PC-9 (cell line): ENCODE measurements at regions not wholly inside any gene's neighbourhood (a gene's known extent, or its start where the extent isn't known, plus 50 kb on each side); places are given as distances from the start of the nearest gene placed in this dataset.

Experiments
- BruUV-seq: library from RNA; stranded (reverse); fragments of 400-500 nt; replicated peaks from 2 replicates; lab custom pipeline; 2021; lab: Mats Ljungman, UMichigan
- CTCF ChIA-PET: fragments of 300-600 bp; sonication (Branson Sonifier 250); formaldehyde crosslinking; loops from one replicate; lab custom pipeline; 2022; ENCODE audit warnings: antibody characterized with exemption; lab: Charles Lee
- POLR2A ChIA-PET: fragments of 300-600 bp; sonication (Branson Sonifier 250); formaldehyde crosslinking; loops from one replicate; lab custom pipeline; 2022; ENCODE audit warnings: antibody characterized with exemption; ENCODE audit not compliant: unreplicated experiment; lab: Charles Lee
- DNase-seq, 2 experiments: peaks; one replicate each; pipeline versions ENCODE4 v3.0.0 to v3.0.0-alpha.2; 2015 to 2022; ENCODE audit warnings: mixed read lengths in 1 of 2
- H2AFZ ChIP-seq: fragments of 200-600 bp; sonication (generic); 2 replicates; pipeline ENCODE4 v1.8.1; 2017; ENCODE audit warnings: antibody characterized with exemption
- H3F3A ChIP-seq: fragments of 200-600 bp; sonication (generic); 2 replicates; pipeline ENCODE4 v1.8.1; 2017; ENCODE audit warnings: antibody characterized with exemption, mild to moderate bottlenecking, low read depth; ENCODE audit not compliant: insufficient read depth
- H3K27ac ChIP-seq: fragments of 200-600 bp; sonication (generic); 2 replicates; pipeline ENCODE4 v1.6.1; 2016; ENCODE audit warnings: mixed run types
- H3K27me3 ChIP-seq: fragments of 200-600 bp; sonication (generic); 2 replicates; pipeline ENCODE4 v1.6.1; 2016; ENCODE audit warnings: low read depth, mixed run types; ENCODE audit not compliant: insufficient read depth
- H3K36me3 ChIP-seq: fragments of 200-600 bp; sonication (generic); 2 replicates; pipeline ENCODE4 v1.6.1; 2016; ENCODE audit warnings: low read depth, mixed run types
- H3K4me1 ChIP-seq: fragments of 200-600 bp; sonication (generic); replicated peaks from 2 replicates; pipeline ENCODE4 v1.6.1; 2016; ENCODE audit warnings: mixed run types; ENCODE audit not compliant: insufficient read depth
- H3K4me2 ChIP-seq: fragments of 200-600 bp; sonication (generic); 2 replicates; pipeline ENCODE4 v1.6.1; 2017; ENCODE audit warnings: mixed run types
- H3K4me3 ChIP-seq: fragments of 200-600 bp; sonication (generic); 2 replicates; pipeline ENCODE4 v1.6.1; 2016; ENCODE audit warnings: mixed run types
- H3K79me2 ChIP-seq: fragments of 200-600 bp; sonication (generic); 2 replicates; pipeline ENCODE4 v1.6.1; 2017; ENCODE audit warnings: low read depth, mixed run types
- H3K9me2 ChIP-seq: fragments of 200-600 bp; sonication (generic); 2 replicates; pipeline ENCODE4 v1.8.1; 2017; ENCODE audit warnings: mild to moderate bottlenecking; ENCODE audit not compliant: insufficient read depth
- H3K9me3 ChIP-seq: fragments of 200-600 bp; sonication (generic); 2 replicates; pipeline ENCODE4 v1.8.1; 2016; ENCODE audit warnings: low read depth; ENCODE audit not compliant: insufficient read depth
- H4K20me1 ChIP-seq: fragments of 200-600 bp; sonication (generic); 2 replicates; pipeline ENCODE4 v1.8.1; 2017; ENCODE audit not compliant: insufficient read depth
- EZH2 ChIP-seq: fragments of 200-600 bp; sonication (generic); IDR thresholded peaks from 2 replicates; pipeline ENCODE4 v1.8.0; 2017; ENCODE audit warnings: antibody characterized with exemption, low read depth
- intact Hi-C: fragments of 100-400 bp; cut with micrococcal nuclease; formaldehyde crosslinking; loops from one replicate; pipeline ENCODE4 v1.10.0; 2022; ENCODE audit not compliant: unreplicated experiment
- TF ChIP-seq, protein P1 (sequence below): fragments of 200-600 bp; sonication (generic); conservative IDR thresholded peaks from 2 replicates; pipeline ENCODE4 v1.6.1; 2017; ENCODE audit warnings: mixed run types, antibody characterized with exemption, mild to moderate bottlenecking, moderate library complexity

DNA sequence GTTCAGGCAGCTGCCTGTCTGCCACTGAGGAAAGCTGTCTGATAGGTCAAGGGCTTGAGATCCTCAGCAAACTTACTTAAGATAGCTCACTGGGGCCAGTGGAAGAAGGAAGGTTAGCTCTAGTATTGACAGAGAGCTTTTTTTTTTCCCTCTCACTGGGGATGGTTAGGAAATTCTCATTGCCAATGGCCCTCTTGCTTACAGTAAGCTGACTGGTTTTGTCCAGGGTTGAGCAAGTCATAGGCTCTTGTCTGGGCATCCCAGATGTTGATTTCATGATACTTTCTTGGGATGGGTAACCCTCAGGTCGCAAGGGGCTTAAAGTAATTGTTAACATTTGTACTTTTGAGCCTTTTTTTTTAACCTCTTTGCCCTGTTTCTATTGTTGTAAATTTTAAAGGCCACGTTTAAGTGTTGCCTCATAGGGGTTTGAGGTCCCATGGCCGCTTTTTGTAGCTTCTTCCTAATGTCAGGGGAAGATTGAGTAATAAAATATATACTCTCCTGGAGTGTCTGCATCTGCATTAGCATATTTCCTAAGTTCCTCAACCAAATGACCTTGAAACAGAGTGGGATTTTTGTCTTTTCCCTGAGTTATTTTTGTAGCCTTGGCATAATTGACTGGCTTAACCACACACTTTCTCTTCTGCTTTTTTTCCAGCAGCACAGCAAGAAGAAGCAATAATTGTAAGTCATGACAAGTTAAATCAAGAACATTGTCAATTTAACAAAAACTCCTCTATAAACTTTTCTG is 716.0 kb downstream of the LRFN5 start:
- POLR2A ChIA-PET = no interaction called here
- H3K9me3 ChIP-seq = no peaks in the 10 kb centered on the region

DNA sequence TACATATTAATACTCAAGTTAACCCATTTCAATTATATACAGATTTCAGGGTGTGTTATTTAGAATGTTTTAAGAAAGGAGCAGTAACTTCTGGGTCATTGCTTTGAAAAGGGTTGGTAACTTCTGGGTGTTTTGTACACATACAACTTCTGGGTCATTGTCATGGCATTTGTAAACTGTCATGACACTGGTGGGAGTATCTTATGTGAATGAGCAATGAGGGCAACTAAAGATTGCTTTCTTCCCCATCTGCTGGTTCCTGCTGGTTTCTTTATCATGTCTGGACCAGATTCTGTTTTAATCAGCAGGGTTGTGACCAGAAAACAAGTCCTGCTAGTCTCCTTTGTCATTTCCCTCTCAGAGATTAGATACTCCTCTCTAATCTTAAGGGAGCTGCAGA is 713.3 kb downstream of the LRFN5 start:
- intact Hi-C loops = no loop called here
- no peak for DNase-seq
- BruUV-seq = no TSS peak
- no peak for TF ChIP-seq EZH2
- TF ChIP-seq, protein P1, sequence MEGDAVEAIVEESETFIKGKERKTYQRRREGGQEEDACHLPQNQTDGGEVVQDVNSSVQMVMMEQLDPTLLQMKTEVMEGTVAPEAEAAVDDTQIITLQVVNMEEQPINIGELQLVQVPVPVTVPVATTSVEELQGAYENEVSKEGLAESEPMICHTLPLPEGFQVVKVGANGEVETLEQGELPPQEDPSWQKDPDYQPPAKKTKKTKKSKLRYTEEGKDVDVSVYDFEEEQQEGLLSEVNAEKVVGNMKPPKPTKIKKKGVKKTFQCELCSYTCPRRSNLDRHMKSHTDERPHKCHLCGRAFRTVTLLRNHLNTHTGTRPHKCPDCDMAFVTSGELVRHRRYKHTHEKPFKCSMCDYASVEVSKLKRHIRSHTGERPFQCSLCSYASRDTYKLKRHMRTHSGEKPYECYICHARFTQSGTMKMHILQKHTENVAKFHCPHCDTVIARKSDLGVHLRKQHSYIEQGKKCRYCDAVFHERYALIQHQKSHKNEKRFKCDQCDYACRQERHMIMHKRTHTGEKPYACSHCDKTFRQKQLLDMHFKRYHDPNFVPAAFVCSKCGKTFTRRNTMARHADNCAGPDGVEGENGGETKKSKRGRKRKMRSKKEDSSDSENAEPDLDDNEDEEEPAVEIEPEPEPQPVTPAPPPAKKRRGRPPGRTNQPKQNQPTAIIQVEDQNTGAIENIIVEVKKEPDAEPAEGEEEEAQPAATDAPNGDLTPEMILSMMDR = no peak
- Histone ChIP-seq H2AFZ (no peak overlapping the region), H3K27ac (no peak overlapping the region), H3K4me3 (no peak overlapping the region), H3K4me1 (no peaks in the 10 kb centered on the region), H3K27me3 (no peaks in the 10 kb centered on the region), H3K4me2 (no peak overlapping the region), H3K79me2 (no peaks in the 10 kb centered on the region), H3K36me3 (no peaks in the 10 kb centered on the region), H3F3A (no peaks in the 10 kb centered on the region), H3K9me2 (no peaks in the 10 kb centered on the region), H4K20me1 (no peaks in the 10 kb centered on the region), H3K9me3 (no peaks in the 10 kb centered on the region)
- ChIA-PET CTCF (no interaction called here), POLR2A (no interaction called here)

More for the DNA sequence above, 716.0 kb downstream of the LRFN5 start:
- Histone ChIP-seq H3F3A (no peaks in the 10 kb centered on the region), H3K36me3 (no peaks in the 10 kb centered on the region), H3K4me2 (no peak overlapping the region), H3K9me2 (no peaks in the 10 kb centered on the region), H2AFZ (no peak overlapping the region), H3K4me1 (no peaks in the 10 kb centered on the region), H3K27me3 (no peaks in the 10 kb centered on the region), H4K20me1 (no peaks in the 10 kb centered on the region), H3K4me3 (no peak overlapping the region), H3K27ac (no peak overlapping the region), H3K79me2 (no peaks in the 10 kb centered on the region)
- DNase-seq = no peak
- TF ChIP-seq EZH2 = no peak
- TF ChIP-seq, protein P1 = no peak
- intact Hi-C loops = no loop called here
- no TSS peak for BruUV-seq
- CTCF ChIA-PET = no interaction called here

DNA sequence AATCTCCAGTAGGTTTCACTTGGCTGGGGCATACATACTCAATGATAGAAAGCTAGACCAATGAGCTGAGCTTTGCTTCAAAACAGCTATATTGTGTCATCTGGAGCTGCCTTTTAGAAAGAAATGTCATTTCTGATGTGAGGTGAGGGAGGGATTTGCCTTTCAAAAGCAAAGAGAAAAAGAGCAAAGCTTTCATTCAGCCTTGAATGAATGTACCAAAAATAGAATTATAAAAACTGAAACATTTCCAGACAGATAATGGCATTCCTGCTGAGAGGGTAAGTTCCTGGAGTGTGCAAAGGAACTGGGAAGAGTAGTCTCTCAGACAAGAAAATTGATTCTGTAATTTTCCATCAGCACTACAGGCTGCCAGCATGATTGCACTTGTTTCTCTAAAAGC is 710.0 kb downstream of the LRFN5 start:
- H3K4me1 ChIP-seq = no peaks in the 10 kb centered on the region

More for the DNA sequence above, 710.0 kb downstream of the LRFN5 start:
- H4K20me1 ChIP-seq = no peaks in the 10 kb centered on the region
- no peaks in the 10 kb centered on the region for H3K36me3 ChIP-seq
- H2AFZ ChIP-seq = no peak overlapping the region
- TF ChIP-seq EZH2 = no peak
- TF ChIP-seq, protein P1 = no peak
- no peak overlapping the region for H3K4me2 ChIP-seq
- POLR2A ChIA-PET = no interaction called here
- no peaks in the 10 kb centered on the region for H3K9me3 ChIP-seq
- H3K4me3 ChIP-seq = no peak overlapping the region
- CTCF ChIA-PET = no interaction called here
- no TSS peak for BruUV-seq
- no peak for DNase-seq
- H3K27ac ChIP-seq = no peak overlapping the region
- H3K79me2 ChIP-seq = no peaks in the 10 kb centered on the region
- no peaks in the 10 kb centered on the region for H3F3A ChIP-seq
- intact Hi-C loops = no loop called here
- H3K9me2 ChIP-seq = no peaks in the 10 kb centered on the region
- H3K27me3 ChIP-seq = no peaks in the 10 kb centered on the region
